H1 (cell line): ENCODE measurements at regions not wholly inside any gene's neighbourhood (a gene's known extent, or its start where the extent isn't known, plus 50 kb on each side); places are given as distances from the start of the nearest gene placed in this dataset.

Experiments
- CTCF ChIA-PET: fragments of 300-600 bp; sonication (Branson Sonifier 250); formaldehyde crosslinking; loops from one replicate; lab custom pipeline; 2021; ENCODE audit not compliant: partially characterized antibody; lab: Charles Lee
- POLR2A ChIA-PET: fragments of 300-600 bp; sonication (Branson Sonifier 250); formaldehyde crosslinking; loops from one replicate; lab custom pipeline; 2021; ENCODE audit warnings: inconsistent platforms; ENCODE audit not compliant: partially characterized antibody; lab: Charles Lee
- DNase-seq, 2 experiments: peaks; one replicate each; pipeline versions ENCODE4 v3.0.0 to v3.0.0-alpha.2; 2010 to 2022; ENCODE audit warnings: low spot score in 2 of 2, low read depth in 1 of 2, mixed read lengths in 1 of 2
- FAIRE-seq: peaks from 2 replicates; lab custom pipeline; 2011; peaks lifted over from hg19 to GRCh38; lab: Jason Lieb, UNC
- H2AFZ ChIP-seq: 2 replicates; pipeline ENCODE4 v1.8.1; 2012; ENCODE audit warnings: low read length, inconsistent platforms
- H2AK5ac ChIP-seq: 2 replicates; pipeline ENCODE4 v1.6.1; 2013; ENCODE audit warnings: low read depth, low read length
- H2BK120ac ChIP-seq: replicated peaks from 2 replicates; pipeline ENCODE3; 2013; ENCODE audit warnings: low read depth, low read length, inconsistent platforms
- H2BK12ac ChIP-seq: 2 replicates; pipeline ENCODE4 v1.6.1; 2013; ENCODE audit warnings: low read depth, low read length
- H2BK15ac ChIP-seq: 2 replicates; pipeline ENCODE4 v1.6.1; 2013; ENCODE audit warnings: low read length
- H2BK20ac ChIP-seq: 2 replicates; pipeline ENCODE4 v1.6.1; 2013; ENCODE audit warnings: low read length
- H2BK5ac ChIP-seq: 2 replicates; pipeline ENCODE4 v1.6.1; 2013; ENCODE audit warnings: low read depth, low read length
- H3K14ac ChIP-seq: 2 replicates; pipeline ENCODE4 v1.6.1; 2013; ENCODE audit warnings: inconsistent platforms; ENCODE audit not compliant: insufficient read length
- H3K18ac ChIP-seq: 2 replicates; pipeline ENCODE4 v1.6.1; 2013; ENCODE audit warnings: low read length; ENCODE audit errors: extremely low read depth
- H3K23ac ChIP-seq: 2 replicates; pipeline ENCODE4 v1.6.1; 2013; ENCODE audit warnings: inconsistent platforms; ENCODE audit not compliant: insufficient read length
- H3K23me2 ChIP-seq: 2 replicates; pipeline ENCODE4 v1.6.1; 2013; ENCODE audit warnings: low read depth, low read length
- H3K27ac ChIP-seq: 2 replicates; pipeline ENCODE4 v1.6.1; 2011; ENCODE audit warnings: low read depth, low read length, inconsistent platforms
- H3K27me3 ChIP-seq, 4 experiments: replicated peaks in 1 of 4; 1 replicate in 1 of 4; 2 replicates in 3 of 4; pipeline versions ENCODE4 v1.6.1 to v1.8.1; 2011 to 2013; ENCODE audit warnings: low read length in 3 of 4, mild to moderate bottlenecking in 3 of 4, inconsistent platforms in 2 of 4, mixed read lengths in 2 of 4, moderate library complexity in 1 of 4; ENCODE audit not compliant: control insufficient read depth in 3 of 4, insufficient read depth in 3 of 4; ENCODE audit errors: extremely low read depth in 1 of 4
- H3K36me3 ChIP-seq, 4 experiments: 2 replicates each; pipeline versions ENCODE4 v1.6.1 to v1.8.1; 2011 to 2013; ENCODE audit warnings: mild to moderate bottlenecking in 4 of 4, low read length in 3 of 4, moderate library complexity in 2 of 4, control low read depth in 1 of 4, inconsistent platforms in 1 of 4; ENCODE audit not compliant: insufficient read depth in 4 of 4, control insufficient read depth in 2 of 4
- H3K4ac ChIP-seq: replicated peaks from 2 replicates; pipeline ENCODE3; 2013; ENCODE audit warnings: low read length, low read depth, mixed read lengths, inconsistent platforms; ENCODE audit not compliant: insufficient read length
- H3K4me1 ChIP-seq, 4 experiments: replicated peaks in 1 of 4; 1 replicate in 1 of 4; 2 replicates in 3 of 4; pipeline versions ENCODE4 v1.6.1 to v1.8.1; 2011 to 2013; ENCODE audit warnings: low read length in 3 of 4, inconsistent platforms in 2 of 4, mixed read lengths in 1 of 4; ENCODE audit not compliant: insufficient read depth in 4 of 4, control insufficient read depth in 3 of 4
- H3K4me2 ChIP-seq, 2 experiments: 2 replicates each; pipeline versions ENCODE4 v1.6.1 to v1.8.1; 2011 to 2013; ENCODE audit warnings: low read depth in 2 of 2, low read length in 2 of 2, control low read depth in 1 of 2, inconsistent platforms in 1 of 2, mild to moderate bottlenecking in 1 of 2; ENCODE audit not compliant: insufficient read depth in 1 of 2
- H3K4me3 ChIP-seq, 4 experiments: fragments of 200-600, 300-600 bp in 1 of 4; sonication (generic), shearing (Covaris generic), sonication (Bioruptor Twin) in 1 of 4; 2 replicates each; pipeline versions ENCODE4 v1.5.1 to v1.8.1; 2011 to 2016; ENCODE audit warnings: low read length in 4 of 4, low read depth in 3 of 4, control low read depth in 2 of 4, inconsistent platforms in 2 of 4, mild to moderate bottlenecking in 2 of 4, mixed read lengths in 1 of 4, moderate library complexity in 1 of 4; ENCODE audit not compliant: insufficient read depth in 2 of 4; ENCODE audit errors: extremely low read depth in 1 of 4
- H3K56ac ChIP-seq: replicated peaks from 2 replicates; pipeline ENCODE3; 2013; ENCODE audit warnings: low read depth, mild to moderate bottlenecking, mixed read lengths, low read length, inconsistent platforms; ENCODE audit not compliant: insufficient read length
- H3K79me1 ChIP-seq: 2 replicates; pipeline ENCODE4 v1.6.1; 2013; ENCODE audit warnings: low read depth, low read length, control low read depth
- H3K79me2 ChIP-seq, 2 experiments: 2 replicates each; pipeline versions ENCODE4 v1.6.1 to v1.8.1; 2012 to 2013; ENCODE audit warnings: low read length in 2 of 2, mild to moderate bottlenecking in 2 of 2, inconsistent platforms in 1 of 2; ENCODE audit not compliant: insufficient read depth in 2 of 2, control insufficient read depth in 1 of 2
- H3K9ac ChIP-seq, 4 experiments: replicated peaks in 1 of 4; 1 replicate in 1 of 4; 2 replicates in 3 of 4; pipeline versions ENCODE4 v1.6.1 to v1.8.1; 2011 to 2013; ENCODE audit warnings: low read depth in 3 of 4, low read length in 3 of 4, control low read depth in 2 of 4, mild to moderate bottlenecking in 2 of 4, moderate library complexity in 2 of 4, inconsistent platforms in 1 of 4; ENCODE audit errors: extremely low read depth in 1 of 4
- H3K9me3 ChIP-seq, 2 experiments: 2 replicates each; pipeline versions ENCODE4 v1.6.1 to v1.8.1; 2012 to 2013; ENCODE audit warnings: mild to moderate bottlenecking in 2 of 2, moderate library complexity in 2 of 2, control low read depth in 1 of 2, inconsistent platforms in 1 of 2, low read depth in 1 of 2, low read length in 1 of 2, mixed read lengths in 1 of 2; ENCODE audit not compliant: insufficient read depth in 2 of 2
- H4K20me1 ChIP-seq, 2 experiments: replicated peaks in 1 of 2; 2 replicates each; pipeline versions ENCODE3 to v1.8.1; 2011 to 2013; ENCODE audit warnings: inconsistent platforms in 2 of 2, low read length in 2 of 2, mild to moderate bottlenecking in 1 of 2; ENCODE audit not compliant: insufficient read depth in 2 of 2, control insufficient read depth in 1 of 2
- H4K5ac ChIP-seq: 2 replicates; pipeline ENCODE4 v1.6.1; 2013; ENCODE audit warnings: low read length, low read depth, mixed read lengths, inconsistent platforms; ENCODE audit not compliant: insufficient read length
- H4K8ac ChIP-seq: 2 replicates; pipeline ENCODE4 v1.8.0; 2013; ENCODE audit warnings: mild to moderate bottlenecking, moderate library complexity, low read length, inconsistent platforms; ENCODE audit not compliant: insufficient read depth; ENCODE audit errors: extremely low read depth
- H4K91ac ChIP-seq: replicated peaks from 2 replicates; pipeline ENCODE3; 2013; ENCODE audit warnings: low read length, mixed read lengths, inconsistent platforms; ENCODE audit not compliant: insufficient read length
- BACH1 ChIP-seq: IDR thresholded peaks from 2 replicates; pipeline ENCODE4 v1.6.1; 2012; ENCODE audit warnings: low read length, improper control_type of control experiment
- BRCA1 ChIP-seq: IDR thresholded peaks from 2 replicates; pipeline ENCODE4 v1.6.1; 2012; ENCODE audit warnings: low read depth, low read length, improper control_type of control experiment
- FOSL1 ChIP-seq: IDR thresholded peaks from 2 replicates; pipeline ENCODE4 v1.6.1; 2011; ENCODE audit warnings: mild to moderate bottlenecking, low read depth, low read length, moderate library complexity; ENCODE audit not compliant: insufficient read depth
- MAX ChIP-seq: IDR thresholded peaks from 2 replicates; pipeline ENCODE4 v1.6.1; 2012; ENCODE audit warnings: inconsistent platforms
- PHF8 ChIP-seq: fragments of 200-600 bp; sonication (generic); conservative IDR thresholded peaks from 2 replicates; pipeline ENCODE4 v1.7.1; 2012; ENCODE audit warnings: low read depth, mild to moderate bottlenecking, inconsistent platforms, low read length, moderate library complexity
- RFX5 ChIP-seq: IDR thresholded peaks from 2 replicates; pipeline ENCODE4 v1.6.1; 2011; ENCODE audit warnings: low read depth, low read length, improper control_type of control experiment, borderline replicate concordance
- RNF2 ChIP-seq: fragments of 200-900, 300-1000 bp; sonication (generic); IDR thresholded peaks from 2 replicates; pipeline ENCODE4 v1.7.1; 2016; ENCODE audit warnings: borderline replicate concordance, low read depth, mild to moderate bottlenecking, antibody characterized with exemption, low read length; ENCODE audit not compliant: poor library complexity, severe bottlenecking; ENCODE audit errors: missing control alignments
- SUZ12 ChIP-seq: fragments of 200-600 bp; sonication (generic); IDR thresholded peaks from 2 replicates; pipeline ENCODE4 v1.6.1; 2012; ENCODE audit warnings: mild to moderate bottlenecking, inconsistent platforms, low read length, moderate library complexity, mixed read lengths
- WGBS, 2 experiments: shearing (Covaris generic) in 1 of 2; methylation state at CpG; one replicate each; pipeline versions ENCODE4 v1.1.6 to v1.1.7; 2013 to 2015; ENCODE audit warnings: low lambda C conversion rate in 2 of 2, mixed read lengths in 2 of 2, inconsistent platforms in 1 of 2, low coverage in 1 of 2, missing lambda C conversion rate in 1 of 2; ENCODE audit not compliant: insufficient replicate concordance in 2 of 2, insufficient coverage in 1 of 2, insufficient read length in 1 of 2; ENCODE audit errors: extremely low coverage in 1 of 2, missing lambda C conversion rate in 1 of 2; 5-methylcytosine and 5-hydroxymethylcytosine counted together

- Histone ChIP-seq H2BK12ac (no peak overlapping the region), H4K20me1 (no peaks in the 10 kb centered on the region), H2AFZ (peak overlapping the region; percentile 53; the same call in 1 of the 2 replicates), H2BK20ac (no peak overlapping the region), H3K27ac (no peak overlapping the region), H2AK5ac (no peak overlapping the region), H3K4me1 (no peaks in the 10 kb centered on the region), H3K9me3 (no peaks in the 10 kb centered on the region), H2BK15ac (no peak overlapping the region), H3K36me3 (no peaks in the 10 kb centered on the region), H3K79me2 (no peaks in the 10 kb centered on the region), H3K23ac (no peak overlapping the region), H3K23me2 (no peaks in the 10 kb centered on the region), H3K4ac (no peak overlapping the region), H2BK120ac (no peak overlapping the region), H4K8ac (no peak overlapping the region), H4K91ac (no peak overlapping the region), H3K9ac (no peak overlapping the region), H3K79me1 (no peaks in the 10 kb centered on the region), H3K14ac (no peak overlapping the region), H3K56ac (no peak overlapping the region), H3K4me3 (no peak overlapping the region), H3K4me2 (no peak overlapping the region), H2BK5ac (no peak overlapping the region), H3K27me3 (no peaks in the 10 kb centered on the region), H3K18ac (no peak overlapping the region), H4K5ac (no peak overlapping the region)
- POLR2A ChIA-PET, result no interaction called here
- 85% methylated on average over 2 of the region's 2 CpGs; no CpG with 5 or more reads in 1 of the 2 experiments for WGBS, 2 experiments
- DNase-seq (no peak), FAIRE-seq (no peak)
- CTCF ChIA-PET, result interaction anchor here (0.6 kb wide), 1 partner anchor 1208 kb away, joined by 3 read pairs; no protein-coding TSS in a partner anchor
- TF ChIP-seq PHF8 (no peak), FOSL1 (no peak), BRCA1 (no peak), SUZ12 (no peak), BACH1 (no peak), RFX5 (no peak), RNF2 (no peak), MAX (no peak)
Measured at GRCh38 chr3:162512488-162512887, 1015.9 kb downstream of the OTOL1 start.
